ENCODE measurements at regions not wholly inside any gene's neighbourhood (a gene's known extent, or its start where the extent isn't known, plus 50 kb on each side); places are given as distances from the start of the nearest gene placed in this dataset.
"Not testable (repeated sequence)": the region's sequence is repeated elsewhere in the genome, so short reads cannot be mapped to it uniquely, and the experiment has no call there.

- in situ Hi-C loops (cut with HindIII; ENCODE audit: low sequenced_read_pairs) = no loop called here
Observed at GRCh38 chr14:50013934-50014333, 102.4 kb downstream of the VCPKMT start.

DNA sequence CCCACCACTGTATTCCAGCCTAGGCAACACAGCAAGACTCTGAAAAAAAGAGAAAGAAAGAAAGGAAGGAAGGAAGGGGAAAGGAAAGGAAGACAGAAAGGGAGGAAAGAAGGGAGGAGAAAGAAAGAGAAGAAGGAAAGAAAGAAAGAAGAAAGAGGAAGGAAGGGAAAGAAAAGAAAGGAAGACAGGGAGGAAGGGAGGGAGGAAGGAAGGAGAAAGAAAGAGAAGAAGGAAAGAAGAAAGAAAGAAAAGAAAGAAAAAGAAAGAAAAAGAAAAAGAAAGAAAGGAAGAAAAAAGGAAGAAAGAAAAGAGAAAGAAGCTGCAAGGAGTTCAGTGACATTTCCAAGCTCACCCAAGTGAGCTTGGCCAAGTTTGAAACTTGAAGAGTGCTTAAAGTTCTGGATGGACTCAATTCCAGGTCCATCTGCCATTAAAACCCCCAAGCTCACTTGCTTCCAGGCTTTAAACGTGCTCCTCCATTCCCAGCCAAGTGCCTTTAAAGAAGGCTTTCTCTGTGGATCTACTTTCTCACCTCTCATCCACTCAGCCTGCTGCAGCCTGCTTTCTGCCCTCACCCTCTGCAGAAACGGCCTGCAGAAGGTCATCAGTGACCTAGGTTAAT is 101.5 kb downstream of the VCPKMT start:
- in situ Hi-C loops (cut with HindIII; ENCODE audit: low sequenced_read_pairs) = no loop called here

GRCh38 chr14:50015716-50016115 is 100.7 kb downstream of the VCPKMT start:
- in situ Hi-C loops (cut with HindIII; ENCODE audit: low sequenced_read_pairs) = no loop called here

DNA sequence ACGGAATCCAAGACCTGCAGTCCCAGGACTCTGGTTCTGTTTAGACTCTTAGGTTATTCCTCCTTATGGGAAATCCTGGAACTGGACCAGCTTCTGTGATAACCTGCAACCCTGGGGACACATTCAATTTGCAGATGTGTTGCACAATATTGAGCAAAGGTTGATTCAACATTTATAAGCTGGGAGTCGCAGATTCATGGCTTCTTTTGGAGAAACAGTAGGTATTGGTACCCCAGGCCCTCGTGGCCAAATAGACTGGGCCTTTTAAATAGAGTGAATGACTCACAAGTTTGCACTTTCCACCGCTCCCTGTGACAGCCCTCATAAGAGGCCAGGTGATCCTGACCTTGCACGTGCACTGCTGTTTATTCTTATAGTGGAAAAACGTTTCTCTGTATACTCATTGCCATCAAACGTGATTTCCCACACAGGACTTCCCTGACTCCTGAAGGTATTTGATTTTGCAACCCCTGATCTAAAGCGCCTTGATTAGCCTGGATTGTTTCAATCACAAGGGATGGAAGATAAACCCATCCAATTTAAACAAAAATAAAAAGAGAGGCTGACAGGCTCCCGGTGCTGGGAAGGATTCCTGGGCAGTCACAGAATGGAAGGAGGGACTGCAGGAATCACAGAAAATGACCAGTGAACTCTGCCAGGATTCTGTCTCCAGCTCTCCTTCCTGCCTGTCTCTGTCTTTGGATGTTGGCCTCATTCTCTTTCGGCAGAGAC is 98.0 kb downstream of the VCPKMT start:
- in situ Hi-C loops (cut with HindIII; ENCODE audit: low sequenced_read_pairs) = no loop called here

DNA sequence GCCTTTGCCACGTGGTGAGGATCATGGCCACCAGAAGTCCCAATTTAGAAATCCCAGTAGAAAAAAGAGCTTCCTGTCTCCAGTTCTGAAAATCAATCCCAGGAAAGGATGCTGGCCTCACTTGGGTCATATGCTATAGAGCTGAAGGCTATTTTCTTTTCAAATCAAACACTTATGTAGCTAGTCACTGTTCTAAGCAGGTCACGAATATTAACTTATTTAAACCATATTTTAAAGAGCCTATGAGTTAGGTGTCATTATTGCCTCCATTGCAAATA is 97.5 kb downstream of the VCPKMT start:
- in situ Hi-C loops (cut with HindIII; ENCODE audit: low sequenced_read_pairs) = no loop called here

DNA sequence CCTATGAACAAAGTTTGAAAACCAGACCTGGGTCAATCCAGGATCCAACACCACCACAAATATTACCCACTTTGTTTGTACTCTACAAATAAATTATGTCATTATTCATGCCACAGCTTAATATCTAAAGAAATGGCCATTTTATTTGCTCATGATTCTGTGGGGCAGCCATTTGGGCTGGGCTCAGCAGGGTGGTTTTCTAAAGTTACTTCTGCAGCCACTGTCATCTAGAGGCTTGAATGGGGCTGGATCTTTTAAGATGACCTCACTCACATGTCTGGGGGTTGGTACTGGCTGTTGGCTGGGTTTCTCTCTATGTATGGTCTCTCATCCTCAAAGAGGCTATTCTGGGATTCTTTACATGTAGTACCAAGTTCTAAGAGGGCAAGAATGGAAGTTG is 96.2 kb downstream of the VCPKMT start:
- in situ Hi-C loops (cut with HindIII; ENCODE audit: low sequenced_read_pairs) = no loop called here

DNA sequence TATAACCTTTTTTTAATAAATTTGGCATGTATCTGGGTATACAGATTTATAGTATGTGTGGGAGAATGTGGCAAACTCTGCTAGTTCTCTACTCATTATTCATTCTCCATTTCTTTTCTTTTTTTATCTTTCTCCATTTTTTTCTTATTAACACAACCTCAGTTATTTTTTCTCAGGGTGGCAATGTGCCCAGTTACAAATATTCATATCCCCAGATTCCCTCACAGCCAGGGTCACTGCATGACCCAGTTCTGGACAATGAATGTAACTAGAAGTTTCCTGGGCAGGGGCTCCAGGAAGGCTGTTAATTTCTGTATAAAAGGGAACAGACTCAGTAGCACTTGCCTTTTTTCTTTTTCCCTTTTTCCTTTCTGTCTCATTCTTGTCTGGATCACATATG is 95.6 kb downstream of the VCPKMT start:
- in situ Hi-C loops (cut with HindIII; ENCODE audit: low sequenced_read_pairs) = no loop called here

- in situ Hi-C loops (cut with HindIII; ENCODE audit: low sequenced_read_pairs) = no loop called here
Observed at GRCh38 chr14:50021261-50022031, 94.9 kb downstream of the VCPKMT start.

DNA sequence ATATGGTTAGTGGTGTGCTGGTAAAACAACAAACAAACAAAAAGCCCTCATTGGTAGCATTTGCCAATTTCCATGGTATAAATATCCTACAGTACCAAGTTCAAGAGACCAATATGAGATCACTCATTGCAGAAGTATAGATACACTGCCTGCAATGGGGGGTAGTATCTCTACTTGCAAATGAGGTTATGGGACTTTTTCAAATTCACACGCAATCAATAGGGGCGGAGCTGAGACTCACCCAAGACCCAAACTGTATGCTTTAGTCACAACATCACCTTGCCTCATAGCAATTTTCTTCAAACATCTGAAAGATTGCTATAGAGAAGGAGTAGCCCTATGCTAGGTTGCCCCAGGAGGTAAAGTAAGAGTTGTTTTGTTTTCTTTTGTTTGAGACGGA is 93.7 kb downstream of the VCPKMT start:
- in situ Hi-C loops (cut with HindIII; ENCODE audit: low sequenced_read_pairs) = no loop called here

- in situ Hi-C loops (cut with HindIII; ENCODE audit: low sequenced_read_pairs) = no loop called here
Observed at GRCh38 chr14:50023671-50024490, 92.5 kb downstream of the VCPKMT start.

DNA sequence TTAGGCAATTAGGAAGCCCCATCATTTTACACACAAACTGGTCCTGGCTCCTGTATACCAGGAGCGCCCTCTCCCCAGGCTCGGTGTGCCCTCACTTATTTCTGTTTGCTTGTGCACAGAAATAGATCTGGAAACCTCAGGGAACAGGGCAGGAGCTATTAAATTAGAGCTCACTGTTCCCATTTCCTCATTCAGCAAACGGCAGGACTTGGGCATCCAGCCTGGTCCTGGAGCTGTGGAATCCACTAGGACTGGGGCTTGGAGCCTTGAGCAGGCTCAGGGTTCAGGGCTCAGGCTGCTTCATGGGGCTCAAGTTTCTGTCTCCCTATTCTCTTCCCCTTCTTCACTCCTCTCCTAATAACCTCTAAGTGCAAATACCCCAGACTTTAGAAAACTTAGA is 91.3 kb downstream of the VCPKMT start:
- in situ Hi-C loops (cut with HindIII; ENCODE audit: low sequenced_read_pairs) = no loop called here

- in situ Hi-C loops (cut with HindIII; ENCODE audit: low sequenced_read_pairs) = no loop called here
Observed at GRCh38 chr14:50025776-50026175, 90.6 kb downstream of the VCPKMT start.

- in situ Hi-C loops (cut with HindIII; ENCODE audit: low sequenced_read_pairs) = no loop called here
Observed at GRCh38 chr14:50026396-50026795, 90.0 kb downstream of the VCPKMT start.

GRCh38 chr14:50027816-50028215 is 88.6 kb downstream of the VCPKMT start:
- in situ Hi-C loops (cut with HindIII; ENCODE audit: low sequenced_read_pairs) = no loop called here

- in situ Hi-C loops (cut with HindIII; ENCODE audit: low sequenced_read_pairs) = no loop called here
Observed at GRCh38 chr14:50028458-50028857, 87.9 kb downstream of the VCPKMT start.

DNA sequence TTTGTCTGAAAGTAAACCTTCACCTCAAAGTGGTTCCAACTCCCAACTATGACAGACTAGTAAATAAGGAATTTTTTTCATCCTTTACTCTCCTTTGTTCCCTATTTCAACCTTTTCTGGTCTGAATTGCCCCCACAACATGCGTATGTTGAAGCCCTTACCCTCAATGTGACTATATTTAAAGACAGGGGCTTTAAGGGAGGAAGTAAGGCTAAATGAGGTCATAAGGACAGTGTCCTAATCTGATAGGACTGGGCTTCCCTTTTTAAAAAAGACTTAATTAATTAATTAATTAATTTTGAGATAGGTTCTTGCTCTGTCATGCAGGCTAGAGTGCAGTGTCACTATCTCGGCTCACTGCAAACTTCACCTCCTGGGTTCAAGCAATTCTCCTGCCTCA is 86.3 kb downstream of the VCPKMT start:
- in situ Hi-C loops (cut with HindIII; ENCODE audit: low sequenced_read_pairs) = no loop called here

DNA sequence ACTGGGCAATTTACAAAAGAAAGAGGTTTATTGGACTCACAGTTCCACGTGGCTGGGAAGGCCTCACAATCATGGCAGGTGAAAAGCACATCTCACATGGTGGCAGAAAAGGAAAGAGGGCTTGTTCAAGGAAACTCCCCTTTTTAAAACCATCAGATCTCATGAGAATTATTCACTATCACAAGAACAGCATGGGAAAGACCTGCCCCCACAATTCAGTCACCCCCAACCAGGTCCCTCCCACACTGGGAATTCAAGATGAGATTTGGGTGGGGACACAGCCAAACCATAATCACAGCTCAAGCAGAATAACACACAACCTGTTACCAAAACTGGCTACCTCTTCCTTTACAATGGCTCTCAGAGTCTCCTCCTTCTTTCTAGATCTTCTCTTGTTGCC is 85.5 kb downstream of the VCPKMT start:
- in situ Hi-C loops (cut with HindIII; ENCODE audit: low sequenced_read_pairs) = not testable (repeated sequence)

- in situ Hi-C loops (cut with HindIII; ENCODE audit: low sequenced_read_pairs) = no loop called here
Observed at GRCh38 chr14:50031602-50032313, 84.6 kb downstream of the VCPKMT start.

- in situ Hi-C loops (cut with HindIII; ENCODE audit: low sequenced_read_pairs) = not testable (repeated sequence)
Observed at GRCh38 chr14:50032462-50033167, 83.8 kb downstream of the VCPKMT start.

GRCh38 chr14:50035214-50035613 is 81.2 kb downstream of the VCPKMT start:
- in situ Hi-C loops (cut with HindIII; ENCODE audit: low sequenced_read_pairs) = no loop called here

All from endothelial cell of hepatic sinusoid (primary cell).